H1 (cell line): ENCODE measurements at regions not wholly inside any gene's neighbourhood (a gene's known extent, or its start where the extent isn't known, plus 50 kb on each side); places are given as distances from the start of the nearest gene placed in this dataset.

Experiments
- CTCF ChIA-PET: fragments of 300-600 bp; sonication (Branson Sonifier 250); formaldehyde crosslinking; loops from one replicate; lab custom pipeline; 2021; ENCODE audit not compliant: partially characterized antibody; lab: Charles Lee
- POLR2A ChIA-PET: fragments of 300-600 bp; sonication (Branson Sonifier 250); formaldehyde crosslinking; loops from one replicate; lab custom pipeline; 2021; ENCODE audit warnings: inconsistent platforms; ENCODE audit not compliant: partially characterized antibody; lab: Charles Lee
- DNase-seq, 2 experiments: peaks; one replicate each; pipeline versions ENCODE4 v3.0.0 to v3.0.0-alpha.2; 2010 to 2022; ENCODE audit warnings: low spot score in 2 of 2, low read depth in 1 of 2, mixed read lengths in 1 of 2
- FAIRE-seq: peaks from 2 replicates; lab custom pipeline; 2011; peaks lifted over from hg19 to GRCh38; lab: Jason Lieb, UNC
- H2AFZ ChIP-seq: 2 replicates; pipeline ENCODE4 v1.8.1; 2012; ENCODE audit warnings: low read length, inconsistent platforms
- H2AK5ac ChIP-seq: 2 replicates; pipeline ENCODE4 v1.6.1; 2013; ENCODE audit warnings: low read depth, low read length
- H2BK120ac ChIP-seq: replicated peaks from 2 replicates; pipeline ENCODE3; 2013; ENCODE audit warnings: low read depth, low read length, inconsistent platforms
- H2BK12ac ChIP-seq: 2 replicates; pipeline ENCODE4 v1.6.1; 2013; ENCODE audit warnings: low read depth, low read length
- H2BK15ac ChIP-seq: 2 replicates; pipeline ENCODE4 v1.6.1; 2013; ENCODE audit warnings: low read length
- H2BK20ac ChIP-seq: 2 replicates; pipeline ENCODE4 v1.6.1; 2013; ENCODE audit warnings: low read length
- H2BK5ac ChIP-seq: 2 replicates; pipeline ENCODE4 v1.6.1; 2013; ENCODE audit warnings: low read depth, low read length
- H3K14ac ChIP-seq: 2 replicates; pipeline ENCODE4 v1.6.1; 2013; ENCODE audit warnings: inconsistent platforms; ENCODE audit not compliant: insufficient read length
- H3K18ac ChIP-seq: 2 replicates; pipeline ENCODE4 v1.6.1; 2013; ENCODE audit warnings: low read length; ENCODE audit errors: extremely low read depth
- H3K23ac ChIP-seq: 2 replicates; pipeline ENCODE4 v1.6.1; 2013; ENCODE audit warnings: inconsistent platforms; ENCODE audit not compliant: insufficient read length
- H3K23me2 ChIP-seq: 2 replicates; pipeline ENCODE4 v1.6.1; 2013; ENCODE audit warnings: low read depth, low read length
- H3K27ac ChIP-seq: 2 replicates; pipeline ENCODE4 v1.6.1; 2011; ENCODE audit warnings: low read depth, low read length, inconsistent platforms
- H3K27me3 ChIP-seq, 4 experiments: replicated peaks in 1 of 4; 1 replicate in 1 of 4; 2 replicates in 3 of 4; pipeline versions ENCODE4 v1.6.1 to v1.8.1; 2011 to 2013; ENCODE audit warnings: low read length in 3 of 4, mild to moderate bottlenecking in 3 of 4, inconsistent platforms in 2 of 4, mixed read lengths in 2 of 4, moderate library complexity in 1 of 4; ENCODE audit not compliant: control insufficient read depth in 3 of 4, insufficient read depth in 3 of 4; ENCODE audit errors: extremely low read depth in 1 of 4
- H3K36me3 ChIP-seq, 4 experiments: 2 replicates each; pipeline versions ENCODE4 v1.6.1 to v1.8.1; 2011 to 2013; ENCODE audit warnings: mild to moderate bottlenecking in 4 of 4, low read length in 3 of 4, moderate library complexity in 2 of 4, control low read depth in 1 of 4, inconsistent platforms in 1 of 4; ENCODE audit not compliant: insufficient read depth in 4 of 4, control insufficient read depth in 2 of 4
- H3K4ac ChIP-seq: replicated peaks from 2 replicates; pipeline ENCODE3; 2013; ENCODE audit warnings: low read length, low read depth, mixed read lengths, inconsistent platforms; ENCODE audit not compliant: insufficient read length
- H3K4me1 ChIP-seq, 4 experiments: replicated peaks in 1 of 4; 1 replicate in 1 of 4; 2 replicates in 3 of 4; pipeline versions ENCODE4 v1.6.1 to v1.8.1; 2011 to 2013; ENCODE audit warnings: low read length in 3 of 4, inconsistent platforms in 2 of 4, mixed read lengths in 1 of 4; ENCODE audit not compliant: insufficient read depth in 4 of 4, control insufficient read depth in 3 of 4
- H3K4me2 ChIP-seq, 2 experiments: 2 replicates each; pipeline versions ENCODE4 v1.6.1 to v1.8.1; 2011 to 2013; ENCODE audit warnings: low read depth in 2 of 2, low read length in 2 of 2, control low read depth in 1 of 2, inconsistent platforms in 1 of 2, mild to moderate bottlenecking in 1 of 2; ENCODE audit not compliant: insufficient read depth in 1 of 2
- H3K4me3 ChIP-seq, 4 experiments: fragments of 200-600, 300-600 bp in 1 of 4; sonication (generic), shearing (Covaris generic), sonication (Bioruptor Twin) in 1 of 4; 2 replicates each; pipeline versions ENCODE4 v1.5.1 to v1.8.1; 2011 to 2016; ENCODE audit warnings: low read length in 4 of 4, low read depth in 3 of 4, control low read depth in 2 of 4, inconsistent platforms in 2 of 4, mild to moderate bottlenecking in 2 of 4, mixed read lengths in 1 of 4, moderate library complexity in 1 of 4; ENCODE audit not compliant: insufficient read depth in 2 of 4; ENCODE audit errors: extremely low read depth in 1 of 4
- H3K56ac ChIP-seq: replicated peaks from 2 replicates; pipeline ENCODE3; 2013; ENCODE audit warnings: low read depth, mild to moderate bottlenecking, mixed read lengths, low read length, inconsistent platforms; ENCODE audit not compliant: insufficient read length
- H3K79me1 ChIP-seq: 2 replicates; pipeline ENCODE4 v1.6.1; 2013; ENCODE audit warnings: low read depth, low read length, control low read depth
- H3K79me2 ChIP-seq, 2 experiments: 2 replicates each; pipeline versions ENCODE4 v1.6.1 to v1.8.1; 2012 to 2013; ENCODE audit warnings: low read length in 2 of 2, mild to moderate bottlenecking in 2 of 2, inconsistent platforms in 1 of 2; ENCODE audit not compliant: insufficient read depth in 2 of 2, control insufficient read depth in 1 of 2
- H3K9ac ChIP-seq, 4 experiments: replicated peaks in 1 of 4; 1 replicate in 1 of 4; 2 replicates in 3 of 4; pipeline versions ENCODE4 v1.6.1 to v1.8.1; 2011 to 2013; ENCODE audit warnings: low read depth in 3 of 4, low read length in 3 of 4, control low read depth in 2 of 4, mild to moderate bottlenecking in 2 of 4, moderate library complexity in 2 of 4, inconsistent platforms in 1 of 4; ENCODE audit errors: extremely low read depth in 1 of 4
- H3K9me3 ChIP-seq, 2 experiments: 2 replicates each; pipeline versions ENCODE4 v1.6.1 to v1.8.1; 2012 to 2013; ENCODE audit warnings: mild to moderate bottlenecking in 2 of 2, moderate library complexity in 2 of 2, control low read depth in 1 of 2, inconsistent platforms in 1 of 2, low read depth in 1 of 2, low read length in 1 of 2, mixed read lengths in 1 of 2; ENCODE audit not compliant: insufficient read depth in 2 of 2
- H4K20me1 ChIP-seq, 2 experiments: replicated peaks in 1 of 2; 2 replicates each; pipeline versions ENCODE3 to v1.8.1; 2011 to 2013; ENCODE audit warnings: inconsistent platforms in 2 of 2, low read length in 2 of 2, mild to moderate bottlenecking in 1 of 2; ENCODE audit not compliant: insufficient read depth in 2 of 2, control insufficient read depth in 1 of 2
- H4K5ac ChIP-seq: 2 replicates; pipeline ENCODE4 v1.6.1; 2013; ENCODE audit warnings: low read length, low read depth, mixed read lengths, inconsistent platforms; ENCODE audit not compliant: insufficient read length
- H4K8ac ChIP-seq: 2 replicates; pipeline ENCODE4 v1.8.0; 2013; ENCODE audit warnings: mild to moderate bottlenecking, moderate library complexity, low read length, inconsistent platforms; ENCODE audit not compliant: insufficient read depth; ENCODE audit errors: extremely low read depth
- H4K91ac ChIP-seq: replicated peaks from 2 replicates; pipeline ENCODE3; 2013; ENCODE audit warnings: low read length, mixed read lengths, inconsistent platforms; ENCODE audit not compliant: insufficient read length
- ATF2 ChIP-seq: IDR thresholded peaks from 2 replicates; pipeline ENCODE4 v1.6.1; 2012; ENCODE audit warnings: low read length, inconsistent platforms
- ATF3 ChIP-seq: IDR thresholded peaks from 2 replicates; pipeline ENCODE4 v1.6.1; 2011; ENCODE audit warnings: low read depth, mild to moderate bottlenecking, low read length; ENCODE audit not compliant: insufficient read depth
- CHD2 ChIP-seq: IDR thresholded peaks from 2 replicates; pipeline ENCODE4 v1.6.1; 2012; ENCODE audit warnings: low read length, improper control_type of control experiment
- EP300 ChIP-seq, 2 experiments: IDR thresholded peaks; 1 replicate in 1 of 2; 2 replicates in 1 of 2; pipeline ENCODE4 v1.6.1; 2011 to 2012; ENCODE audit warnings: low read depth in 2 of 2, low read length in 2 of 2, mild to moderate bottlenecking in 2 of 2, borderline replicate concordance in 1 of 2, inconsistent platforms in 1 of 2, moderate library complexity in 1 of 2
- HDAC2 ChIP-seq, 2 experiments: fragments of 300-600 bp in 1 of 2; sonication (generic) in 1 of 2; IDR thresholded peaks; 2 replicates each; pipeline ENCODE4 v1.6.1; 2011 to 2012; ENCODE audit warnings: low read depth in 2 of 2, low read length in 2 of 2, mild to moderate bottlenecking in 2 of 2, moderate library complexity in 2 of 2, borderline replicate concordance in 1 of 2, inconsistent platforms in 1 of 2
- HDAC6 ChIP-seq: IDR thresholded peaks from one replicate; pipeline ENCODE4 v1.7.1; 2012; ENCODE audit warnings: low read depth, mild to moderate bottlenecking, inconsistent platforms, low read length, moderate library complexity
- JUND ChIP-seq: IDR thresholded peaks from 2 replicates; pipeline ENCODE4 v1.6.1; 2011; ENCODE audit warnings: mild to moderate bottlenecking, improper control_type of control experiment, low read length
- MAFK ChIP-seq: IDR thresholded peaks from 2 replicates; pipeline ENCODE4 v1.6.1; 2012; ENCODE audit warnings: low read depth, mild to moderate bottlenecking, improper control_type of control experiment, low read length
- POLR2A ChIP-seq, 2 experiments: IDR thresholded peaks; 1 replicate in 1 of 2; 2 replicates in 1 of 2; pipeline ENCODE4 v1.6.1; 2011; ENCODE audit warnings: low read depth in 2 of 2, low read length in 2 of 2, mild to moderate bottlenecking in 2 of 2; ENCODE audit errors: control extremely low read depth in 1 of 2
- RNF2 ChIP-seq: fragments of 200-900, 300-1000 bp; sonication (generic); IDR thresholded peaks from 2 replicates; pipeline ENCODE4 v1.7.1; 2016; ENCODE audit warnings: borderline replicate concordance, low read depth, mild to moderate bottlenecking, antibody characterized with exemption, low read length; ENCODE audit not compliant: poor library complexity, severe bottlenecking; ENCODE audit errors: missing control alignments
- SP1 ChIP-seq: IDR thresholded peaks from 2 replicates; pipeline ENCODE4 v1.6.1; 2011; ENCODE audit warnings: low read depth, low read length
- TCF12 ChIP-seq: IDR thresholded peaks from 2 replicates; pipeline ENCODE4 v1.6.1; 2011; ENCODE audit warnings: low read depth, mild to moderate bottlenecking, low read length
- ZNF274 ChIP-seq: IDR thresholded peaks from 2 replicates; pipeline ENCODE4 v1.7.0; 2012; ENCODE audit warnings: low read length, borderline replicate concordance; ENCODE audit errors: extremely low read depth
- WGBS, 2 experiments: shearing (Covaris generic) in 1 of 2; methylation state at CpG; one replicate each; pipeline versions ENCODE4 v1.1.6 to v1.1.7; 2013 to 2015; ENCODE audit warnings: low lambda C conversion rate in 2 of 2, mixed read lengths in 2 of 2, inconsistent platforms in 1 of 2, low coverage in 1 of 2, missing lambda C conversion rate in 1 of 2; ENCODE audit not compliant: insufficient replicate concordance in 2 of 2, insufficient coverage in 1 of 2, insufficient read length in 1 of 2; ENCODE audit errors: extremely low coverage in 1 of 2, missing lambda C conversion rate in 1 of 2; 5-methylcytosine and 5-hydroxymethylcytosine counted together

- H3K79me1 ChIP-seq = no peaks in the 10 kb centered on the region
- no peak overlapping the region for H3K4ac ChIP-seq
- no peak overlapping the region for H3K9ac ChIP-seq
- no peak overlapping the region for H2BK15ac ChIP-seq
- no peak overlapping the region for H3K4me2 ChIP-seq
- H3K4me3 ChIP-seq = no peak overlapping the region
- H4K20me1 ChIP-seq = no peaks in the 10 kb centered on the region
- H2BK5ac ChIP-seq = no peak overlapping the region
- H3K14ac ChIP-seq = no peak overlapping the region
- WGBS, 2 experiments = 92% methylated on average over 3 of the region's 3 CpGs; no CpG with 5 or more reads in 1 of the 2 experiments
- H3K23ac ChIP-seq = no peak overlapping the region
- H2AFZ ChIP-seq = no peak overlapping the region
- no peak overlapping the region for H3K18ac ChIP-seq
- no peaks in the 10 kb centered on the region for H3K36me3 ChIP-seq
- H4K91ac ChIP-seq = no peak overlapping the region
- no peak overlapping the region for H4K5ac ChIP-seq
- DNase-seq (no peak), FAIRE-seq (no peak)
- no peaks in the 10 kb centered on the region for H3K23me2 ChIP-seq
- CTCF ChIA-PET = no interaction called here
- H3K4me1 ChIP-seq = no peaks in the 10 kb centered on the region
- no peak overlapping the region for H2BK12ac ChIP-seq
- H4K8ac ChIP-seq = no peak overlapping the region
- H2AK5ac ChIP-seq = no peak overlapping the region
- H2BK20ac ChIP-seq = no peak overlapping the region
- H3K56ac ChIP-seq = no peak overlapping the region
- no peak overlapping the region for H3K27ac ChIP-seq
- POLR2A ChIA-PET = no interaction called here
- H2BK120ac ChIP-seq = no peak overlapping the region
- H3K79me2 ChIP-seq = no peaks in the 10 kb centered on the region
- no peaks in the 10 kb centered on the region for H3K9me3 ChIP-seq
- H3K27me3 ChIP-seq = no peaks in the 10 kb centered on the region
- TF ChIP-seq JUND = no peak
- no peak for TF ChIP-seq TCF12
- no peak for TF ChIP-seq HDAC6
- no peak for TF ChIP-seq ATF3
- no peak for TF ChIP-seq HDAC2 (IDR thresholded peaks at IDR 0.05; ENCODE audit: borderline replicate concordance in 1 of 2, low read depth in 2 of 2, low read length in 2 of 2)
- TF ChIP-seq RNF2 = no peak
- no peak for TF ChIP-seq POLR2A (IDR thresholded peaks at IDR 0.05; ENCODE audit: control extremely low read depth in 1 of 2, low read depth in 2 of 2, low read length in 2 of 2)
- TF ChIP-seq CHD2 = no peak
- TF ChIP-seq MAFK = no peak
- no peak for TF ChIP-seq ATF2
- TF ChIP-seq SP1 = no peak
- TF ChIP-seq EP300 (IDR thresholded peaks at IDR 0.05; ENCODE audit: borderline replicate concordance in 1 of 2, low read depth in 2 of 2, low read length in 2 of 2) = no peak
- TF ChIP-seq ZNF274 = no peak
Observed at GRCh38 chr12:71262466-71262865, 104.7 kb upstream of the TSPAN8 start.
